ENCODE measurements at regions not wholly inside any gene's neighbourhood (a gene's known extent, or its start where the extent isn't known, plus 50 kb on each side); places are given as distances from the start of the nearest gene placed in this dataset.

DNA sequence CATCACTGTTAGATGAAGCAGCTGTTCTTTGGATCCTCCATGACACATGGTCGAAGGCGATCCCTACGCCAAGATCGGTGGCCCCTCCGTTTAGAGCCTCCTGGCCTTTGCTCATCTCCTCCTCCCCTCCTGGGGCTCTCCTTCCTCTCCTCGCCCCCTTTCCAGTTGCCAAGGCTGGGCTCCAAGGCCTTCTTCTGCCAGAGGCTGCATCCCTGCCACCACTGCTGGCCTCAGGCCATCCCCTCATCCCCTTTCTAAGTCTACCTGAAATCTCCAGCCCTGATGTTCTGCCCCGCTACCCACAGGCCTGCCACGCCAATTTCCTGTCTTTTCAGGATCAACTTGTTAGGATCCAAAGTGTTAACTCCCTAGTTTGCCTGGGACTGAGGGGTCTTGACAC lies 265.1 kb upstream of the ZMIZ1 start (continued):
- TF ChIP-seq EZH2phosphoT487 (IDR thresholded peaks at IDR 0.05; ENCODE audit: borderline replicate concordance, low read depth), result no peak
- no peak for TF ChIP-seq RAD21 (IDR thresholded peaks at IDR 0.05; ENCODE audit: low read length)
- TF ChIP-seq GABPA (IDR thresholded peaks at IDR 0.05; ENCODE audit: low read depth), result no peak
- TF ChIP-seq USF2 (IDR thresholded peaks at IDR 0.05; ENCODE audit: borderline replicate concordance, low read depth, low read length), result no peak

DNA sequence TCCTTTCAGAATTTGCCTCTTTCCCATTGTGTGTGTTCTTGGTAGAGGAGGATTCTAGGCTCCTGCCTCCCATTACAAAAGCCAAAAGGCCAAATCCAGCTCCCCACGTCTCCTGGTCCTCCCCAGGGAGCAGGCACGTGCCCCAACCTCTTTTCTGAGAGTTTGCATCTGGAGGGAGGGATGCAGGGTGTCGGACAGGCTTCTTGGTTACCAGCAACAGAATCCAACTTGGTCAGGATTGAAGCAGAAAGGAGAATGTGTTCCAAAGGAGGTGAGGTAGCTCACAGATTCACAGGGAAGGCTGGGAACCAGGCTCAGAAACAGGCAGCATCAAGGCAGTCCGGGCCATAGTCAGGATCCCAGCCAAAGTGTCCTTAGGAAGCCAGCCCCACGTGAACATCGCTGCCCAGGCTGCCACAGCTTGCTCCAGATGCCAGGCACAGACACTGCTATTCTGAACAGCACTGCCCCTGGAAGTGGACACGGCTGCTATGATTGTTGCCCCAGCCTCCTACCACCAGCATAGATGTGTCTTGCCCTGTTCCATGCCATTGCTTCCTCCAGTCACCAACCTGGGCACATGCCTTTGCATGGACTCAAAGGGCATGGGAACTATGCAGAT lies 264.2 kb upstream of the ZMIZ1 start:
- Histone ChIP-seq H4K20me1 (ENCODE audit: insufficient read depth) (no peaks in the 10 kb centered on the region), H3K79me2 (ENCODE audit: insufficient read depth) (no peaks in the 10 kb centered on the region), H3F3A (replicated peaks; ENCODE audit: insufficient read depth) (peaks cover 17% of the 10 kb centered on the region), H3K9me2 (no peaks in the 10 kb centered on the region), H3K27me3 (ENCODE audit: insufficient read depth) (no peaks in the 10 kb centered on the region), H3K4me2 (peak overlapping the region; percentile 49; the same call in 1 of the 2 replicates), H3K4me3 (ENCODE audit: low read depth in 2 of 2, low read length in 1 of 2) (no peak overlapping the region), H2AFZ (ENCODE audit: low read depth) (no peak overlapping the region), H3K4me1 (ENCODE audit: control insufficient read depth in 1 of 2, insufficient read depth in 2 of 2, low read depth in 1 of 2, low read length in 1 of 2) (peaks cover 22 to 95% of the 10 kb centered on the region in 2 experiments), H3K9me3 (no peaks in the 10 kb centered on the region), H3K27ac (ENCODE audit: low read depth in 2 of 2, low read length in 1 of 2) (peak overlapping the region; percentile 88 to 100), H3K9ac (no peak overlapping the region; the same call in 1 of the 2 replicates), H3K36me3 (replicated peaks in 1 of 2; ENCODE audit: control insufficient read depth in 1 of 2, insufficient read depth in 2 of 2, low read length in 1 of 2) (no peaks in the 10 kb centered on the region)
- DNase-seq, result peak; percentile 50
- CTCF ChIA-PET, result interaction anchor here (1.0 to 2.0 kb wide), 4 partner anchors 12 to 52 kb away, joined by 3 to 7 read pairs (median 4); no protein-coding TSS in a partner anchor
- WGBS (ENCODE audit: low lambda C conversion rate), result 72% methylated on average over 7 of the region's 7 CpGs
- TF ChIP-seq FOXJ3 (CRISPR knock-in tag; IDR thresholded peaks at IDR 0.05), result no peak
- peak; percentile 13; the same call in 1 of the 2 replicates for TF ChIP-seq RAD21 (IDR thresholded peaks at IDR 0.05; ENCODE audit: low read length)
- no peak for TF ChIP-seq SIN3A (IDR thresholded peaks at IDR 0.05; ENCODE audit: borderline replicate concordance, low read depth, low read length)
- POLR2A ChIA-PET, result interaction anchor here (1.3 kb wide), 1 partner anchor 59 kb away, joined by 3 read pairs; no protein-coding TSS in a partner anchor

GRCh38 chr10:78805176-78805575 lies 263.6 kb upstream of the ZMIZ1 start:
- Histone ChIP-seq H3K4me2 (peak overlapping the region; percentile 49; the same call in 1 of the 2 replicates), H3K9me2 (no peaks in the 10 kb centered on the region), H3K4me3 (ENCODE audit: low read depth in 2 of 2, low read length in 1 of 2) (no peak overlapping the region), H3K27ac (ENCODE audit: low read depth in 2 of 2, low read length in 1 of 2) (peak overlapping the region; percentile 88 to 100), H3K79me2 (ENCODE audit: insufficient read depth) (no peaks in the 10 kb centered on the region), H3K36me3 (replicated peaks in 1 of 2; ENCODE audit: control insufficient read depth in 1 of 2, insufficient read depth in 2 of 2, low read length in 1 of 2) (no peaks in the 10 kb centered on the region), H4K20me1 (ENCODE audit: insufficient read depth) (no peaks in the 10 kb centered on the region), H3F3A (replicated peaks; ENCODE audit: insufficient read depth) (peaks cover 17% of the 10 kb centered on the region), H3K9ac (peak overlapping the region; percentile 45; the same call in 1 of the 2 replicates), H2AFZ (ENCODE audit: low read depth) (no peak overlapping the region), H3K9me3 (no peaks in the 10 kb centered on the region), H3K4me1 (ENCODE audit: control insufficient read depth in 1 of 2, insufficient read depth in 2 of 2, low read depth in 1 of 2, low read length in 1 of 2) (peaks cover 22 to 89% of the 10 kb centered on the region in 2 experiments), H3K27me3 (ENCODE audit: insufficient read depth) (no peaks in the 10 kb centered on the region)
- peak; percentile 84 for DNase-seq
- CTCF ChIA-PET, result interaction anchor here (0.8 to 1.9 kb wide), 7 partner anchors 35 to 757 kb away, joined by 3 to 4 read pairs (median 3); no protein-coding TSS in a partner anchor
- WGBS (ENCODE audit: low lambda C conversion rate), result 10% methylated on average over 6 of the region's 6 CpGs
- POLR2A ChIA-PET, result interaction anchor here (0.7 to 1.3 kb wide), 2 partner anchors 59 to 62 kb away, joined by 3 to 4 read pairs; no protein-coding TSS in a partner anchor
- peak; percentile 87 for TF ChIP-seq NFIC (IDR thresholded peaks at IDR 0.05; ENCODE audit: borderline replicate concordance)
- TF ChIP-seq, protein P1, sequence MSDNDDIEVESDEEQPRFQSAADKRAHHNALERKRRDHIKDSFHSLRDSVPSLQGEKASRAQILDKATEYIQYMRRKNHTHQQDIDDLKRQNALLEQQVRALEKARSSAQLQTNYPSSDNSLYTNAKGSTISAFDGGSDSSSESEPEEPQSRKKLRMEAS (IDR thresholded peaks at IDR 0.05; ENCODE audit: low read depth), result peak; percentile 91
- peak; percentile 46; the same call in 1 of the 2 replicates for TF ChIP-seq FOSL2 (IDR thresholded peaks at IDR 0.05; ENCODE audit: borderline replicate concordance, low read depth)
- TF ChIP-seq PBX3 (IDR thresholded peaks at IDR 0.05), result peak; percentile 90
- TF ChIP-seq FOXM1 (IDR thresholded peaks at IDR 0.05; ENCODE audit: low read depth), result peak; percentile 34; the same call in 1 of the 2 replicates
- no peak for TF ChIP-seq EZH2phosphoT487 (IDR thresholded peaks at IDR 0.05; ENCODE audit: borderline replicate concordance, low read depth)
- TF ChIP-seq RCOR1 (IDR thresholded peaks at IDR 0.05; ENCODE audit: low read length), result peak; percentile 92
- peak; percentile 49; the same call in 1 of the 2 replicates for TF ChIP-seq JUND (IDR thresholded peaks at IDR 0.05)
- TF ChIP-seq EP300 (IDR thresholded peaks at IDR 0.05; ENCODE audit: borderline replicate concordance in 1 of 2, low read depth in 1 of 2, low read length in 1 of 2), result peak; percentile 83 to 91; a peak in 3 of 4 replicates
- peak; percentile 66 for TF ChIP-seq TEAD4 (IDR thresholded peaks at IDR 0.05; ENCODE audit: borderline replicate concordance, insufficient read depth)
- TF ChIP-seq POLR2AphosphoS5 (IDR thresholded peaks at IDR 0.05; ENCODE audit: low read depth, low read length), result peak; percentile 87
- TF ChIP-seq, protein P2, sequence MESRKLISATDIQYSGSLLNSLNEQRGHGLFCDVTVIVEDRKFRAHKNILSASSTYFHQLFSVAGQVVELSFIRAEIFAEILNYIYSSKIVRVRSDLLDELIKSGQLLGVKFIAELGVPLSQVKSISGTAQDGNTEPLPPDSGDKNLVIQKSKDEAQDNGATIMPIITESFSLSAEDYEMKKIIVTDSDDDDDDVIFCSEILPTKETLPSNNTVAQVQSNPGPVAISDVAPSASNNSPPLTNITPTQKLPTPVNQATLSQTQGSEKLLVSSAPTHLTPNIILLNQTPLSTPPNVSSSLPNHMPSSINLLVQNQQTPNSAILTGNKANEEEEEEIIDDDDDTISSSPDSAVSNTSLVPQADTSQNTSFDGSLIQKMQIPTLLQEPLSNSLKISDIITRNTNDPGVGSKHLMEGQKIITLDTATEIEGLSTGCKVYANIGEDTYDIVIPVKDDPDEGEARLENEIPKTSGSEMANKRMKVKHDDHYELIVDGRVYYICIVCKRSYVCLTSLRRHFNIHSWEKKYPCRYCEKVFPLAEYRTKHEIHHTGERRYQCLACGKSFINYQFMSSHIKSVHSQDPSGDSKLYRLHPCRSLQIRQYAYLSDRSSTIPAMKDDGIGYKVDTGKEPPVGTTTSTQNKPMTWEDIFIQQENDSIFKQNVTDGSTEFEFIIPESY (IDR thresholded peaks at IDR 0.05; ENCODE audit: borderline replicate concordance, low read depth), result no peak
- TF ChIP-seq RFX5 (IDR thresholded peaks at IDR 0.05; ENCODE audit: low read length), result no peak
- peak; percentile 84 for TF ChIP-seq MXI1 (IDR thresholded peaks at IDR 0.05; ENCODE audit: low read depth, low read length)
- no peak for TF ChIP-seq GABPA (IDR thresholded peaks at IDR 0.05; ENCODE audit: low read depth)
- TF ChIP-seq SIN3A (IDR thresholded peaks at IDR 0.05; ENCODE audit: borderline replicate concordance, low read depth, low read length), result peak; percentile 91; the same call in 1 of the 2 replicates
- TF ChIP-seq TCF12 (IDR thresholded peaks at IDR 0.05), result peak; percentile 99
- peak; percentile 48; the same call in 1 of the 2 replicates for TF ChIP-seq RXRA (IDR thresholded peaks at IDR 0.05; ENCODE audit: borderline replicate concordance, low read depth)
